ENCODE measurements at regions not wholly inside any gene's neighbourhood (a gene's known extent, or its start where the extent isn't known, plus 50 kb on each side); places are given as distances from the start of the nearest gene placed in this dataset.
A peak's percentile ranks its signal among the peaks of the same experiment; 100 is the strongest.

- peak; percentile 16 for TF ChIP-seq CTCF (IDR thresholded peaks at IDR 0.05; ENCODE audit: low read depth, low read length, missing control alignments)
- Histone ChIP-seq H3K36me3 (replicated peaks) (no peaks in the 10 kb centered on the region), H3K27me3 (replicated peaks) (no peaks in the 10 kb centered on the region), H3K27ac (no peak overlapping the region), H3K4me3 (ENCODE audit: low read depth, low read length) (no peak overlapping the region)
- in situ Hi-C loops (cut with HindIII; ENCODE audit: low pct_ligation_motif_present, low sequenced_read_pairs), result no loop called here
- DNase-seq, result peak; percentile 45
Observed at GRCh38 chr2:235162082-235162836, 210.4 kb downstream of the SH3BP4 start.

- H3K27ac ChIP-seq, result no peak overlapping the region
- in situ Hi-C loops (cut with HindIII; ENCODE audit: low pct_ligation_motif_present, low sequenced_read_pairs), result no loop called here
- H3K27me3 ChIP-seq (replicated peaks), result no peaks in the 10 kb centered on the region
- DNase-seq, result no peak
- no peak for TF ChIP-seq CTCF (IDR thresholded peaks at IDR 0.05; ENCODE audit: low read depth, low read length, missing control alignments)
- H3K4me3 ChIP-seq (ENCODE audit: low read depth, low read length), result no peak overlapping the region
- no peaks in the 10 kb centered on the region for H3K36me3 ChIP-seq (replicated peaks)
Observed at GRCh38 chr2:235162837-235163197, 211.0 kb downstream of the SH3BP4 start.

GRCh38 chr2:235165136-235165535, 213.3 kb downstream of the SH3BP4 start:
- no peaks in the 10 kb centered on the region for H3K27me3 ChIP-seq (replicated peaks)
- no peak overlapping the region for H3K4me3 ChIP-seq (ENCODE audit: low read depth, low read length)
- no peak for TF ChIP-seq CTCF (IDR thresholded peaks at IDR 0.05; ENCODE audit: low read depth, low read length, missing control alignments)
- in situ Hi-C loops (cut with HindIII; ENCODE audit: low pct_ligation_motif_present, low sequenced_read_pairs), result no loop called here
- no peak for DNase-seq
- no peaks in the 10 kb centered on the region for H3K36me3 ChIP-seq (replicated peaks)
- H3K27ac ChIP-seq, result no peak overlapping the region

- Histone ChIP-seq H3K27ac (no peak overlapping the region), H3K36me3 (replicated peaks) (no peaks in the 10 kb centered on the region), H3K4me3 (ENCODE audit: low read depth, low read length) (no peak overlapping the region), H3K27me3 (replicated peaks) (no peaks in the 10 kb centered on the region)
- TF ChIP-seq CTCF (IDR thresholded peaks at IDR 0.05; ENCODE audit: low read depth, low read length, missing control alignments), result no peak
- DNase-seq, result no peak
- in situ Hi-C loops (cut with HindIII; ENCODE audit: low pct_ligation_motif_present, low sequenced_read_pairs), result no loop called here
Observed at GRCh38 chr2:235165631-235166030, 213.8 kb downstream of the SH3BP4 start.

GRCh38 chr2:235168174-235168979, 216.6 kb downstream of the SH3BP4 start:
- no peak for DNase-seq
- H3K27me3 ChIP-seq (replicated peaks), result no peaks in the 10 kb centered on the region
- in situ Hi-C loops (cut with HindIII; ENCODE audit: low pct_ligation_motif_present, low sequenced_read_pairs), result no loop called here
- H3K27ac ChIP-seq, result no peak overlapping the region
- TF ChIP-seq CTCF (IDR thresholded peaks at IDR 0.05; ENCODE audit: low read depth, low read length, missing control alignments), result no peak
- no peaks in the 10 kb centered on the region for H3K36me3 ChIP-seq (replicated peaks)
- no peak overlapping the region for H3K4me3 ChIP-seq (ENCODE audit: low read depth, low read length)

All from brain microvascular endothelial cell (primary cell).